ENCODE measurements at regions not wholly inside any gene's neighbourhood (a gene's known extent, or its start where the extent isn't known, plus 50 kb on each side); places are given as distances from the start of the nearest gene placed in this dataset.
"Not testable (repeated sequence)": the region's sequence is repeated elsewhere in the genome, so short reads cannot be mapped to it uniquely, and the experiment has no call there.

DNA sequence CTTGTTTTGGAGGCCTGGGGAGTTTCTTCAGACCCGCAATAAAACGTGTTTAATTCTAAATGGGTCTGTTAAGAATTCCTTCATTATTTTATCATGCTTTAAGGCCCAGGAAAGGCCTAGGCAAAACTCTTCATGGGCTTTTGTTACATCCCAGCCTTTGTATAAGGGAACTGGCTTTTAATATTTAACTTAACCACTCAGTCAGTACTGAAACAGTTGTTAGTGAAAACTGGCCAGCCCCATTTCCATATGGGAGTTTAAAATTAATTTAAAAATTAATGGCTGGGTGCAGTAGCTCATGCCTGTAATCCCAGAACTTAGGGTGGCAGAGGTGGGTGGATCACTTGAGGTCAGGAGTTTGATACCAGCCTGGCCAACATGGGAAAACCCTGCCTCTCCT, 213.2 kb upstream of the FKBP1C start:
- POLR2A ChIA-PET, result no interaction called here
- intact Hi-C loops (cut with micrococcal nuclease; ENCODE audit: unreplicated experiment), result no loop called here
- TF ChIP-seq, protein P1, sequence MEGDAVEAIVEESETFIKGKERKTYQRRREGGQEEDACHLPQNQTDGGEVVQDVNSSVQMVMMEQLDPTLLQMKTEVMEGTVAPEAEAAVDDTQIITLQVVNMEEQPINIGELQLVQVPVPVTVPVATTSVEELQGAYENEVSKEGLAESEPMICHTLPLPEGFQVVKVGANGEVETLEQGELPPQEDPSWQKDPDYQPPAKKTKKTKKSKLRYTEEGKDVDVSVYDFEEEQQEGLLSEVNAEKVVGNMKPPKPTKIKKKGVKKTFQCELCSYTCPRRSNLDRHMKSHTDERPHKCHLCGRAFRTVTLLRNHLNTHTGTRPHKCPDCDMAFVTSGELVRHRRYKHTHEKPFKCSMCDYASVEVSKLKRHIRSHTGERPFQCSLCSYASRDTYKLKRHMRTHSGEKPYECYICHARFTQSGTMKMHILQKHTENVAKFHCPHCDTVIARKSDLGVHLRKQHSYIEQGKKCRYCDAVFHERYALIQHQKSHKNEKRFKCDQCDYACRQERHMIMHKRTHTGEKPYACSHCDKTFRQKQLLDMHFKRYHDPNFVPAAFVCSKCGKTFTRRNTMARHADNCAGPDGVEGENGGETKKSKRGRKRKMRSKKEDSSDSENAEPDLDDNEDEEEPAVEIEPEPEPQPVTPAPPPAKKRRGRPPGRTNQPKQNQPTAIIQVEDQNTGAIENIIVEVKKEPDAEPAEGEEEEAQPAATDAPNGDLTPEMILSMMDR (IDR thresholded peaks at IDR 0.05; ENCODE audit: insufficient read depth in 1 of 2, low read depth in 1 of 2, low read length in 1 of 2, severe bottlenecking in 1 of 2, unreplicated experiment in 1 of 2), result no peak

DNA sequence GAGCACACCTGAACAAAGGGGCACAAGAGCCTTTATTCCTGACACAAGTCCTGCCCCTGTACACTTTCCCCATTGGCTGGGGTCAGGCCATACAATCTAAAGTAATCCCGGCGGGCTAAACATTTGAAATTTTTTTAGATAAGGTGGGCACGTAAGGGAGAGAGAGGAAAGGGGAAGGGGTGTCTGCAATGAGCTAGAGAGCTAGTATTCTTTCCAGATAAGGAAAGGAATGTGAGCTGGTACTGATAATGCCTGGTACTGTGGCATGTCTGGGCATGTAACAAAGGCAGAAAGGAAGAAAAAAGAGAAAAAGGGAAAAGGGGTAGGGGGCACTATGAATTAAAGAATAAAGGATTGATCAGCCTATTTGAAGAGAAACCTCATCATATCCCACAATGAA, 212.0 kb upstream of the FKBP1C start:
- H3K9me3 Mint-ChIP-seq (ENCODE audit: unreplicated experiment); H3K36me3 ChIP-seq (ENCODE audit: control insufficient read depth, insufficient read depth, low read length); H3K27me3 ChIP-seq (replicated peaks; ENCODE audit: control insufficient read depth, insufficient read depth, low read length); CTCF ChIA-PET; intact Hi-C loops (cut with micrococcal nuclease; ENCODE audit: unreplicated experiment); H3K4me3 Mint-ChIP-seq (ENCODE audit: unreplicated experiment); H3K9me3 ChIP-seq; H3K4me1 Mint-ChIP-seq (ENCODE audit: low read depth, unreplicated experiment); H3K4me3 ChIP-seq (ENCODE audit: low read depth, low read length); H3K36me3 Mint-ChIP-seq (ENCODE audit: insufficient read depth, unreplicated experiment); H3K27me3 Mint-ChIP-seq (ENCODE audit: insufficient read depth, unreplicated experiment); BruUV-seq (replicated peaks); POLR2A ChIA-PET: not testable (repeated sequence)
- H3K4me1 ChIP-seq, result peaks cover 26% of the 10 kb centered on the region
- DNase-seq, result peak in 1 of 2 experiments; percentile 1
- H3K27ac Mint-ChIP-seq (ENCODE audit: unreplicated experiment), result peak overlapping the region; percentile 7

More for the DNA sequence above, 213.2 kb upstream of the FKBP1C start:
- Histone ChIP-seq H3K27me3 (replicated peaks; ENCODE audit: control insufficient read depth, insufficient read depth, low read length) (no peaks in the 10 kb centered on the region), H3K36me3 (ENCODE audit: control insufficient read depth, insufficient read depth, low read length) (no peaks in the 10 kb centered on the region), H3K9me3 (no peaks in the 10 kb centered on the region), H3K4me1 (peaks cover 26% of the 10 kb centered on the region), H3K4me3 (ENCODE audit: low read depth, low read length) (no peak overlapping the region)
- CTCF ChIA-PET, result no interaction called here
- no peak overlapping the region for H3K27ac Mint-ChIP-seq (ENCODE audit: unreplicated experiment)
- no peak for DNase-seq
- BruUV-seq (replicated peaks), result no TSS peak
- no peaks in the 10 kb centered on the region for H3K9me3 Mint-ChIP-seq (ENCODE audit: unreplicated experiment)
- peaks cover 7% of the 10 kb centered on the region for H3K4me1 Mint-ChIP-seq (ENCODE audit: low read depth, unreplicated experiment)
- no peaks in the 10 kb centered on the region for H3K27me3 Mint-ChIP-seq (ENCODE audit: insufficient read depth, unreplicated experiment)
- no peak overlapping the region for H3K4me3 Mint-ChIP-seq (ENCODE audit: unreplicated experiment)
- H3K36me3 Mint-ChIP-seq (ENCODE audit: insufficient read depth, unreplicated experiment), result no peaks in the 10 kb centered on the region

DNA sequence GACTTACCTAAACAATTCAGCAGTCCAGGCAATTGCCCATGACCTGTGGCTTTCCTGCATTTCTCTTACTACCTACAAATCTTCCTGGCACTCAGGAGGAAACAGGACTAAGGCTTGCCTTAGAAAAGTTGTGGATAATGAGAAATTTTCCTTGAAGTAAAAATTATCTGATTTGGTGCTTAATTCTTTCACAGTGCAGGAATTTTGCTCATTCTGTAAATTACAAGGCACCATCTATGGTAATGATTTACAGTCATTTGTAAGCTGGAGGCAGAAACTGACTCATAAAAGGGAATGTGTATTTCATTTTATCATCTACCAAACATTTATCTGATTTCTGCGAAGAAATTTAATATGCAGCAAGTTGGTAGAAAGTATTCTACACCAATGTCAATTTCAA, 211.5 kb upstream of the FKBP1C start:
- no peaks in the 10 kb centered on the region for H3K9me3 ChIP-seq
- no peaks in the 10 kb centered on the region for H3K9me3 Mint-ChIP-seq (ENCODE audit: unreplicated experiment)
- no peaks in the 10 kb centered on the region for H3K36me3 Mint-ChIP-seq (ENCODE audit: insufficient read depth, unreplicated experiment)
- intact Hi-C loops (cut with micrococcal nuclease; ENCODE audit: unreplicated experiment), result no loop called here
- BruUV-seq (replicated peaks), result no TSS peak
- no peaks in the 10 kb centered on the region for H3K36me3 ChIP-seq (ENCODE audit: control insufficient read depth, insufficient read depth, low read length)
- CTCF ChIA-PET, result no interaction called here
- H3K4me3 ChIP-seq (ENCODE audit: low read depth, low read length), result no peak overlapping the region
- TF ChIP-seq, protein P1 (IDR thresholded peaks at IDR 0.05; ENCODE audit: insufficient read depth in 1 of 2, low read depth in 1 of 2, low read length in 1 of 2, severe bottlenecking in 1 of 2, unreplicated experiment in 1 of 2), result no peak
- peaks cover 7% of the 10 kb centered on the region for H3K4me1 Mint-ChIP-seq (ENCODE audit: low read depth, unreplicated experiment)
- no peak overlapping the region for H3K27ac Mint-ChIP-seq (ENCODE audit: unreplicated experiment)
- H3K27me3 Mint-ChIP-seq (ENCODE audit: insufficient read depth, unreplicated experiment), result no peaks in the 10 kb centered on the region
- peaks cover 26% of the 10 kb centered on the region for H3K4me1 ChIP-seq
- POLR2A ChIA-PET, result no interaction called here
- H3K27me3 ChIP-seq (replicated peaks; ENCODE audit: control insufficient read depth, insufficient read depth, low read length), result no peaks in the 10 kb centered on the region
- H3K4me3 Mint-ChIP-seq (ENCODE audit: unreplicated experiment), result no peak overlapping the region
- DNase-seq, result no peak

DNA sequence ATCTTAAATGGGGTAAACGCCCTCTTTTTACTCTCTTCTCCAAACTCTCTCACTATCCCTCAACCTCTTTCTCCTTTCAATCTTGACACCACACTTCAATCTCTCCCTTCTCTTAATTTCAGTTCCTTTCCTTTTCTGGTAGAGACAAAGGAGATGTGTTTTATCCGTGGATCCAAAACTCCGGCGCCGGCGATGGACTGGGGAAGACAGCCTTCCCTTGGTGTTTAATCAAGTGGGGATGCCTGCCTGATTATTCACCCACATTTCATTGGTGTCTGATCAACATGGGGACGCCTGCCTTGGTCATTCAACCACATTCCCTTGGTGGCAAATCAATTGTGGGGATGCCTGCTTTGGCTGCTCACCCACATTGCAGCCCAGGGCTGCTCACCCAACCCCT, 205.3 kb upstream of the FKBP1C start:
- H3K9me3 Mint-ChIP-seq (ENCODE audit: unreplicated experiment); H3K36me3 ChIP-seq (ENCODE audit: control insufficient read depth, insufficient read depth, low read length); CTCF ChIA-PET; H3K4me3 ChIP-seq (ENCODE audit: low read depth, low read length); H3K27me3 Mint-ChIP-seq (ENCODE audit: insufficient read depth, unreplicated experiment); H3K4me1 ChIP-seq; H3K4me1 Mint-ChIP-seq (ENCODE audit: low read depth, unreplicated experiment); H3K27ac Mint-ChIP-seq (ENCODE audit: unreplicated experiment); POLR2A ChIA-PET; H3K36me3 Mint-ChIP-seq (ENCODE audit: insufficient read depth, unreplicated experiment); BruUV-seq (replicated peaks); H3K27me3 ChIP-seq (replicated peaks; ENCODE audit: control insufficient read depth, insufficient read depth, low read length); DNase-seq; H3K9me3 ChIP-seq; H3K4me3 Mint-ChIP-seq (ENCODE audit: unreplicated experiment); intact Hi-C loops (cut with micrococcal nuclease; ENCODE audit: unreplicated experiment): not testable (repeated sequence)

DNA sequence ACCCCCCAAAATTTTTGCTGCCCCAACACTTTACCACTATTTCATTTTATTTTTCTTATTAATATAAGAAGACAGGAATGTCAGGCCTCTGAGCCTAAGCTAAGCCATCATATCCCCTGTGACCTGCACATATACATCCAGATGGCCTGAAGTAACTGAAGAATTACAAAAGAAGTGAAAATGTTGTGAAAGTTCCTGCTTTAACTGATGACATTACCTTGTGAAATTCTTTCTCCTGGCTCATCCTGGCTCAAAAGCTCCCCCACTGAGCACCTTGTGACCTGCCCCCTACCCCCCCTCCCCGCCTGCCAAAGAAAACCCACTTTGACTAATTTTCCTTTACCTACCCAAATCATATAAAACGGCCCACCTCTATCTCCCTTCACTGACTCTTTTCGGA, 200.3 kb upstream of the FKBP1C start:
- CTCF ChIA-PET; H3K27me3 ChIP-seq (replicated peaks; ENCODE audit: control insufficient read depth, insufficient read depth, low read length); H3K4me3 ChIP-seq (ENCODE audit: low read depth, low read length); BruUV-seq (replicated peaks); H3K4me1 ChIP-seq; H3K4me1 Mint-ChIP-seq (ENCODE audit: low read depth, unreplicated experiment); H3K9me3 Mint-ChIP-seq (ENCODE audit: unreplicated experiment); H3K9me3 ChIP-seq; H3K27ac Mint-ChIP-seq (ENCODE audit: unreplicated experiment); DNase-seq; intact Hi-C loops (cut with micrococcal nuclease; ENCODE audit: unreplicated experiment); H3K36me3 ChIP-seq (ENCODE audit: control insufficient read depth, insufficient read depth, low read length); H3K4me3 Mint-ChIP-seq (ENCODE audit: unreplicated experiment); H3K27me3 Mint-ChIP-seq (ENCODE audit: insufficient read depth, unreplicated experiment); POLR2A ChIA-PET; H3K36me3 Mint-ChIP-seq (ENCODE audit: insufficient read depth, unreplicated experiment): not testable (repeated sequence)
